ENCODE measurements at regions not wholly inside any gene's neighbourhood (a gene's known extent, or its start where the extent isn't known, plus 50 kb on each side); places are given as distances from the start of the nearest gene placed in this dataset.

DNA sequence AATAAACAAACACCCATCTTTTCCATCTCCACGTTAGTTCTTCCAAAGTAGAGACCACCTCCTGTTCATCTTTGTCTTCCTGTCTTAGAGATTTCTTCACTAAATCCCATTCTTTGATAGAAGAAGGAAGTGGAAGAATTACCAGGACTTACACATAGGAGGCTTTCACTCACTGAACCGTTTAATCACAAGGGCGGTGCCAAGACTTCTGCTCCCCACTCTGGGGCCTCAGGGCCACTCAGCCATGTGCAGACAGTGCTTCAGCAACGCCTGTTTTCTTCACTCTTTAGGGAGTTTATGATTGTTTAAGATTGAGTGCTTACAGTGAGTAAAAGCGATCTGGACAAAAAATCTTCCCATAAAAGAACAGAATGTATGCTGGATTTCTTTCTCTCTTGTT, 63.9 kb upstream of the SORCS3 start:
- no peak overlapping the region for H2BK12ac ChIP-seq (ENCODE audit: low read length)

DNA sequence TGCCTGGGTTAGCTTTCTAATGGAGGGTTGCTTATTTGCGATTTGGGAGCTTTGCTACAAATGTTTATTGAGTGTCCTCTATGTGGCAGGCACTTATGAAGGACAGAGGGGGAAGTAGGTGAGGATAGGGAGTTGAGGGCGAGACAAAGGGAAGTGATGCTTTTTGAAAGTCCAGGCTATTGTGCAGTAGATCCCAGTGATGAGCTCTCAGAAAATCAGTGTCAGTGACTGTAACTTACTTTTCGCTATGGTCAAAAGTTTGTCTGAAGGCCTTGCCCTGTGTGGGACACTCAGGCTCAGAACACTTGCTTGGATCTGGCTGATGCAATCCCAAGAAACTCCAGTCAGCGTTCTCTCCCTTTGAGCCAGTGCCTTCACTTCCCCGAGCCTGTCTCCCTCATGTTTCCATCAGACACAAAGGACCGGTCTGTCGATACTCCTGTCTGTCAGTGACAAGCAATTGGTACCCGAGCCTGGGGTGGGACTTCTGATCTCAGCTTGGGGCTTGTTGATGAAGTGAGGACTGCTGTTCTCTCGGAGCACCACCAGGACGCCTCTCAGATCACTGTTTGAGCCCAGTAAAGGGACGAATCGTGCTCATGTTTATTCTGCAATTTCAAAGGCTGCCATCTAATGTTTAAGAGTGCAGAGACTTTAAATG, 63.1 kb upstream of the SORCS3 start:
- DNase-seq = no peak
- H4K12ac ChIP-seq (ENCODE audit: low read depth, low read length) = no peak overlapping the region
- H3K18ac ChIP-seq (ENCODE audit: low read length) = no peak overlapping the region
- no peak overlapping the region for H3K4ac ChIP-seq (ENCODE audit: low read depth, low read length)
- no peaks in the 10 kb centered on the region for H3K79me1 ChIP-seq (ENCODE audit: low read length)
- no peak overlapping the region for H2BK120ac ChIP-seq (ENCODE audit: insufficient read depth, low read length, poor library complexity)
- no peak overlapping the region for H3K4me2 ChIP-seq (ENCODE audit: low read length)
- no peaks in the 10 kb centered on the region for H3K27me3 ChIP-seq (ENCODE audit: insufficient read depth, low read length)
- H3K9me3 ChIP-seq (ENCODE audit: insufficient read depth, low read depth, low read length) = peaks cover 2% of the 10 kb centered on the region
- no peak overlapping the region for H4K91ac ChIP-seq (ENCODE audit: low read depth, low read length)
- no peak overlapping the region for H3K14ac ChIP-seq (ENCODE audit: low read length)
- no peak overlapping the region for H4K8ac ChIP-seq (ENCODE audit: low read depth, low read length)
- no peaks in the 10 kb centered on the region for H3K36me3 ChIP-seq (ENCODE audit: control insufficient read depth in 1 of 2, insufficient read depth in 2 of 2, low read length in 2 of 2)
- no peak overlapping the region for H2BK12ac ChIP-seq (ENCODE audit: low read length)
- H2AK5ac ChIP-seq (ENCODE audit: low read length) = no peak overlapping the region
- no CpG with 5 or more reads among the region's 12 CpGs for WGBS (ENCODE audit: extremely low coverage, insufficient coverage, insufficient read length)
- no peak overlapping the region for H2BK5ac ChIP-seq (ENCODE audit: low read depth, low read length, poor library complexity)
- no peak overlapping the region for H3K23ac ChIP-seq (ENCODE audit: low read length)
- no peaks in the 10 kb centered on the region for H3K4me1 ChIP-seq (ENCODE audit: control insufficient read depth in 1 of 2, insufficient read depth in 2 of 2, low read length in 2 of 2)
- H3K79me2 ChIP-seq (ENCODE audit: control insufficient read depth, insufficient read depth, low read length, poor library complexity) = no peaks in the 10 kb centered on the region
- H3K27ac ChIP-seq (ENCODE audit: low read depth, low read length) = no peak overlapping the region
- no peak overlapping the region for H2AFZ ChIP-seq (ENCODE audit: insufficient read depth, low read length, poor library complexity)
- no peak overlapping the region for H3K4me3 ChIP-seq (ENCODE audit: low read depth, low read length)
- no peak overlapping the region for H3K9ac ChIP-seq (ENCODE audit: low read length)

More for the DNA sequence above, 63.9 kb upstream of the SORCS3 start:
- no peaks in the 10 kb centered on the region for H3K9me3 ChIP-seq (ENCODE audit: insufficient read depth, low read depth, low read length)
- H3K4ac ChIP-seq (ENCODE audit: low read depth, low read length) = no peak overlapping the region
- no peak overlapping the region for H2BK120ac ChIP-seq (ENCODE audit: insufficient read depth, low read length, poor library complexity)
- no CpG with 5 or more reads among the region's 5 CpGs for WGBS (ENCODE audit: extremely low coverage, insufficient coverage, insufficient read length)
- no peak overlapping the region for H2BK5ac ChIP-seq (ENCODE audit: low read depth, low read length, poor library complexity)
- no peak for DNase-seq
- no peak overlapping the region for H2AK5ac ChIP-seq (ENCODE audit: low read length)
- no peak overlapping the region for H4K91ac ChIP-seq (ENCODE audit: low read depth, low read length)
- no peaks in the 10 kb centered on the region for H3K4me1 ChIP-seq (ENCODE audit: control insufficient read depth in 1 of 2, insufficient read depth in 2 of 2, low read length in 2 of 2)
- no peak overlapping the region for H4K12ac ChIP-seq (ENCODE audit: low read depth, low read length)
- no peak overlapping the region for H3K14ac ChIP-seq (ENCODE audit: low read length)
- no peak overlapping the region for H4K8ac ChIP-seq (ENCODE audit: low read depth, low read length)
- H3K36me3 ChIP-seq (ENCODE audit: control insufficient read depth in 1 of 2, insufficient read depth in 2 of 2, low read length in 2 of 2) = no peaks in the 10 kb centered on the region
- no peak overlapping the region for H3K18ac ChIP-seq (ENCODE audit: low read length)
- no peaks in the 10 kb centered on the region for H3K79me1 ChIP-seq (ENCODE audit: low read length)
- H2AFZ ChIP-seq (ENCODE audit: insufficient read depth, low read length, poor library complexity) = no peak overlapping the region
- H3K9ac ChIP-seq (ENCODE audit: low read length) = no peak overlapping the region
- no peaks in the 10 kb centered on the region for H3K79me2 ChIP-seq (ENCODE audit: control insufficient read depth, insufficient read depth, low read length, poor library complexity)
- no peak overlapping the region for H3K23ac ChIP-seq (ENCODE audit: low read length)
- H3K27ac ChIP-seq (ENCODE audit: low read depth, low read length) = no peak overlapping the region
- no peak overlapping the region for H3K4me2 ChIP-seq (ENCODE audit: low read length)
- no peak overlapping the region for H3K4me3 ChIP-seq (ENCODE audit: low read depth, low read length)
- no peaks in the 10 kb centered on the region for H3K27me3 ChIP-seq (ENCODE audit: insufficient read depth, low read length)

DNA sequence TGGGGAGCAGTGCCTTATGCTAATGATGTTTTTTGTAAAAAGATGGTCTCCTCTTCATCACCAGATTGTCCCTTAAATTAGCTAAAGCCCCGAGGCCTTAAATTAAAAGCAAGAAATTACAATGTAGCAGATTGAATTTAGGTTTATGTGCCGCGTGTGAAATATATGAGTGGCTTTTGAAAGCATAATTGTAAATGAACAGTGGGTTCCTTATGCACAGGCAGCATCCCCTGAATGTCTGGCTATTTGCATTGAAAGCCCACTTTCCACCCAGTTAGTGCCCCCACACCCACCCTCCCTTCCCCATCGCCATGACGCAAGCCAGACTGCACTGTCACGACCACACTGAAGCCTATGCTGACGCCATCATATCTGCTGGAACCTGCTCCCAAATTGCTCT, 62.4 kb upstream of the SORCS3 start:
- DNase-seq = no peak
- H3K79me2 ChIP-seq (ENCODE audit: control insufficient read depth, insufficient read depth, low read length, poor library complexity) = no peaks in the 10 kb centered on the region
- no peaks in the 10 kb centered on the region for H3K36me3 ChIP-seq (ENCODE audit: control insufficient read depth in 1 of 2, insufficient read depth in 2 of 2, low read length in 2 of 2)
- no peak overlapping the region for H3K23ac ChIP-seq (ENCODE audit: low read length)
- no peak overlapping the region for H2AFZ ChIP-seq (ENCODE audit: insufficient read depth, low read length, poor library complexity)
- H4K12ac ChIP-seq (ENCODE audit: low read depth, low read length) = no peak overlapping the region
- no peak overlapping the region for H2AK5ac ChIP-seq (ENCODE audit: low read length)
- H2BK120ac ChIP-seq (ENCODE audit: insufficient read depth, low read length, poor library complexity) = no peak overlapping the region
- no CpG with 5 or more reads among the region's 7 CpGs for WGBS (ENCODE audit: extremely low coverage, insufficient coverage, insufficient read length)
- no peaks in the 10 kb centered on the region for H3K79me1 ChIP-seq (ENCODE audit: low read length)
- no peak overlapping the region for H3K4ac ChIP-seq (ENCODE audit: low read depth, low read length)
- H4K8ac ChIP-seq (ENCODE audit: low read depth, low read length) = no peak overlapping the region
- no peak overlapping the region for H3K4me3 ChIP-seq (ENCODE audit: low read depth, low read length)
- H3K9ac ChIP-seq (ENCODE audit: low read length) = no peak overlapping the region
- no peak overlapping the region for H3K27ac ChIP-seq (ENCODE audit: low read depth, low read length)
- no peak overlapping the region for H3K18ac ChIP-seq (ENCODE audit: low read length)
- no peak overlapping the region for H2BK12ac ChIP-seq (ENCODE audit: low read length)
- H2BK5ac ChIP-seq (ENCODE audit: low read depth, low read length, poor library complexity) = no peak overlapping the region
- no peaks in the 10 kb centered on the region for H3K27me3 ChIP-seq (ENCODE audit: insufficient read depth, low read length)
- no peak overlapping the region for H4K91ac ChIP-seq (ENCODE audit: low read depth, low read length)
- no peak overlapping the region for H3K14ac ChIP-seq (ENCODE audit: low read length)
- no peak overlapping the region for H3K4me2 ChIP-seq (ENCODE audit: low read length)
- peaks cover 2% of the 10 kb centered on the region for H3K9me3 ChIP-seq (ENCODE audit: insufficient read depth, low read depth, low read length)
- H3K4me1 ChIP-seq (ENCODE audit: control insufficient read depth in 1 of 2, insufficient read depth in 2 of 2, low read length in 2 of 2) = no peaks in the 10 kb centered on the region

DNA sequence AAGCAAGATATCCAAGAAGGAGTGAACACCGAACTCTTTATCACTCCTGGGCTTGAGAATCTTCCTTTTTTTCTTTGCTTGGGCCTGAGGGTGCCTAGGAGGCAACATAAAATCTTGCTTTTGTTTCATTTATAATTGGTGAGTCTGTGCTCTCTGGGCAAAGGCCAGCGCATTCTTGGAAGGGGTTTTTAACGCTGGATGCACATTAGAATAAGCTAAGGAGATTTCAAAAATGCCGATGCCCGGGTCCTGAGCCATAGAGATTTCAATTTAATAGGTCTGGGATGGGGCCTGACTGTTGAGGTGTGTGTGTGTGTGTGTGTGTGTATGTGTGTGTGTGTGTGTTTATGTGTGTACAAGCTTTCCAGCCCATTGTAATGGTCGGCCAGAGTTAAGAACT, 62.0 kb upstream of the SORCS3 start:
- Histone ChIP-seq H3K18ac (ENCODE audit: low read length) (no peak overlapping the region), H3K9ac (ENCODE audit: low read length) (no peak overlapping the region), H3K14ac (ENCODE audit: low read length) (no peak overlapping the region), H4K91ac (ENCODE audit: low read depth, low read length) (no peak overlapping the region), H3K27me3 (ENCODE audit: insufficient read depth, low read length) (no peaks in the 10 kb centered on the region), H3K23ac (ENCODE audit: low read length) (no peak overlapping the region), H3K9me3 (ENCODE audit: insufficient read depth, low read depth, low read length) (peaks cover 2% of the 10 kb centered on the region), H2BK12ac (ENCODE audit: low read length) (no peak overlapping the region), H3K4me1 (ENCODE audit: control insufficient read depth in 1 of 2, insufficient read depth in 2 of 2, low read length in 2 of 2) (no peaks in the 10 kb centered on the region), H3K79me2 (ENCODE audit: control insufficient read depth, insufficient read depth, low read length, poor library complexity) (no peaks in the 10 kb centered on the region), H3K4me2 (ENCODE audit: low read length) (no peak overlapping the region), H4K8ac (ENCODE audit: low read depth, low read length) (no peak overlapping the region), H2AK5ac (ENCODE audit: low read length) (no peak overlapping the region), H3K36me3 (ENCODE audit: control insufficient read depth in 1 of 2, insufficient read depth in 2 of 2, low read length in 2 of 2) (no peaks in the 10 kb centered on the region), H3K79me1 (ENCODE audit: low read length) (no peaks in the 10 kb centered on the region), H3K4ac (ENCODE audit: low read depth, low read length) (no peak overlapping the region), H4K12ac (ENCODE audit: low read depth, low read length) (no peak overlapping the region), H3K4me3 (ENCODE audit: low read depth, low read length) (no peak overlapping the region), H2BK120ac (ENCODE audit: insufficient read depth, low read length, poor library complexity) (no peak overlapping the region), H2BK5ac (ENCODE audit: low read depth, low read length, poor library complexity) (no peak overlapping the region), H2AFZ (ENCODE audit: insufficient read depth, low read length, poor library complexity) (no peak overlapping the region), H3K27ac (ENCODE audit: low read depth, low read length) (no peak overlapping the region)
- no CpG with 5 or more reads among the region's 6 CpGs for WGBS (ENCODE audit: extremely low coverage, insufficient coverage, insufficient read length)
- no peak for DNase-seq

Measured in trophoblast cell (in vitro differentiated cells and primary cell).